Gastroesophageal sphincter (tissue), 4 donors: ENCODE measurements at regions not wholly inside any gene's neighbourhood (a gene's known extent, or its start where the extent isn't known, plus 50 kb on each side); places are given as distances from the start of the nearest gene placed in this dataset.

Experiments used
- ATAC-seq: fragments of 150-250 bp; one replicate; pipeline ENCODE4 v1.9.1; 2016; ENCODE audit warnings: mild to moderate bottlenecking, moderate library complexity
- H3K27ac ChIP-seq, 4 donors: fragments of 200-600 bp; sonication (generic) in 3 of 4; 1 replicate in 3 of 4; 2 replicates in 1 of 4; pipeline ENCODE4 v1.5.1; 2016 to 2019
- H3K27me3 ChIP-seq: fragments of 200-600 bp; sonication (generic); one replicate; pipeline ENCODE4 v1.5.1; 2019
- H3K36me3 ChIP-seq, 2 donors: fragments of 200-600 bp; sonication (generic); one replicate each; pipeline ENCODE4 v1.5.1; 2019; ENCODE audit warnings: control low read depth in 1 of 2
- H3K4me1 ChIP-seq, 3 donors: fragments of 200-600 bp; sonication (generic); 1 replicate in 2 of 3; 2 replicates in 1 of 3; pipeline ENCODE4 v1.5.1; 2016 to 2019; ENCODE audit warnings: control low read depth in 2 of 3
- H3K4me3 ChIP-seq, 2 donors: fragments of 200-600 bp; sonication (generic); one replicate each; pipeline ENCODE4 v1.5.1; 2019; ENCODE audit warnings: mild to moderate bottlenecking in 1 of 2, moderate library complexity in 1 of 2
- H3K9me3 ChIP-seq, 3 donors: fragments of 200-600 bp; sonication (generic); one replicate each; pipeline ENCODE4 v1.5.1; 2017 to 2019; ENCODE audit warnings: control low read depth in 2 of 3
- EP300 ChIP-seq: sonication (generic); formaldehyde crosslinking; IDR thresholded peaks from one replicate; pipeline ENCODE4 v1.6.1; 2017; ENCODE audit warnings: antibody characterized with exemption, mild to moderate bottlenecking
- POLR2A ChIP-seq, 2 donors: fragments of 450-650 bp; IDR thresholded peaks; one replicate each; pipeline ENCODE4 v1.6.1; 2017; ENCODE audit warnings: antibody characterized with exemption in 2 of 2, mild to moderate bottlenecking in 2 of 2, moderate library complexity in 1 of 2
- POLR2AphosphoS5 ChIP-seq: sonication (generic); formaldehyde crosslinking; IDR thresholded peaks from one replicate; pipeline ENCODE4 v1.6.1; 2017; ENCODE audit warnings: antibody characterized with exemption
- WGBS, 2 donors: methylation state at CpG; one replicate each; pipeline ENCODE4 v1.1.5; 2018; ENCODE audit warnings: low coverage in 1 of 2; 5-methylcytosine and 5-hydroxymethylcytosine counted together
- TF ChIP-seq, protein P1 (sequence below), 4 experiments: fragments of 200-600 bp in 2 of 4; fragments of 450-650 bp in 2 of 4; sonication (generic) in 1 of 4; IDR thresholded peaks; one replicate each; pipeline ENCODE4 v1.5.1; 2017 to 2019; ENCODE audit warnings: antibody characterized with exemption in 4 of 4, mild to moderate bottlenecking in 2 of 4, moderate library complexity in 2 of 4

DNA sequence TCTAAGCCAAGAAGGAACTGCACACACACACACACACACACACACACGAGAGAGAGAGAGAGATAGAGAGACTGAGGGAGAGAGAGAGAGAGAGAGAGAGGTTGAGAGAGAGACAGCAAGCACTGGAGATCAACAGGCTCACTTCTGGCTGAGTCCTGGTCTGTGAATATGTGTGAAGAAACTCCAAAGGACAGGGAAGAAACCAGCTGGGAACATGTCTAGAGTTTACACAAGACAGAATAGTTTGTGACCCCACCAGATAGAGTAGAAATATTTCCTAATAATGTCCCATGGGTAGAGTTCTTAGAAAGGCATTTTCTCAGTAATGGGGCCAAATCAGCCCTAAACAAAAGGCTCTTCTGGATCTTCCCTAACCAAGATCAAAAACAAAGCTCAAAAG is 155.5 kb upstream of the IGFBP3 start:
- no peak for TF ChIP-seq EP300
- TF ChIP-seq, protein P1, sequence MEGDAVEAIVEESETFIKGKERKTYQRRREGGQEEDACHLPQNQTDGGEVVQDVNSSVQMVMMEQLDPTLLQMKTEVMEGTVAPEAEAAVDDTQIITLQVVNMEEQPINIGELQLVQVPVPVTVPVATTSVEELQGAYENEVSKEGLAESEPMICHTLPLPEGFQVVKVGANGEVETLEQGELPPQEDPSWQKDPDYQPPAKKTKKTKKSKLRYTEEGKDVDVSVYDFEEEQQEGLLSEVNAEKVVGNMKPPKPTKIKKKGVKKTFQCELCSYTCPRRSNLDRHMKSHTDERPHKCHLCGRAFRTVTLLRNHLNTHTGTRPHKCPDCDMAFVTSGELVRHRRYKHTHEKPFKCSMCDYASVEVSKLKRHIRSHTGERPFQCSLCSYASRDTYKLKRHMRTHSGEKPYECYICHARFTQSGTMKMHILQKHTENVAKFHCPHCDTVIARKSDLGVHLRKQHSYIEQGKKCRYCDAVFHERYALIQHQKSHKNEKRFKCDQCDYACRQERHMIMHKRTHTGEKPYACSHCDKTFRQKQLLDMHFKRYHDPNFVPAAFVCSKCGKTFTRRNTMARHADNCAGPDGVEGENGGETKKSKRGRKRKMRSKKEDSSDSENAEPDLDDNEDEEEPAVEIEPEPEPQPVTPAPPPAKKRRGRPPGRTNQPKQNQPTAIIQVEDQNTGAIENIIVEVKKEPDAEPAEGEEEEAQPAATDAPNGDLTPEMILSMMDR (IDR thresholded peaks at IDR 0.05) = no peak
- no peak for TF ChIP-seq POLR2A (IDR thresholded peaks at IDR 0.05)
- no peak for TF ChIP-seq POLR2AphosphoS5
- no peaks in the 10 kb centered on the region for H3K4me1 ChIP-seq
- 30 to 64% methylated on average over 1 of the region's 1 CpG for WGBS, 2 donors
- no peak overlapping the region for H3K27ac ChIP-seq
- ATAC-seq = no peak
- no peaks in the 10 kb centered on the region for H3K27me3 ChIP-seq
- H3K9me3 ChIP-seq = no peaks in the 10 kb centered on the region
- H3K4me3 ChIP-seq = no peak overlapping the region
- no peaks in the 10 kb centered on the region for H3K36me3 ChIP-seq

DNA sequence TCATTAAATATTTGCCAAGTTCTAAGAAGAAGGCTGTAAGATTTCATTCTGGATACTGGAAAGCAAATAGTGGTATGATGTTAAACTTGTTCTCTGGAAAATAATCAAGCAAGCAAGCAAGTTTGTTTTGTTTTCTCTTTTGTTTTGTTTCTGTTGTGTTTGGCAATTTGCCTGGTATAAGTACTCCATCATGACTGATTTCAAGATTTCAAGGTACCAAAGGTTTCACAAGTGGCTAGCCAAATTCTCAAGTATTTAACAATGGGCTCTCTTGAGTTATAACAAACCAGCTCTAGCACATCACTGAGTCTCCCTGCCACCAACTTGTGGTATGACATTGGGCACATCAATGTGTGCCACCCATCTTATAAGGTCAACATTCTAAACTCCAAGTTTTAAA is 151.7 kb upstream of the IGFBP3 start:
- H3K27ac ChIP-seq = no peak overlapping the region
- ATAC-seq = no peak

DNA sequence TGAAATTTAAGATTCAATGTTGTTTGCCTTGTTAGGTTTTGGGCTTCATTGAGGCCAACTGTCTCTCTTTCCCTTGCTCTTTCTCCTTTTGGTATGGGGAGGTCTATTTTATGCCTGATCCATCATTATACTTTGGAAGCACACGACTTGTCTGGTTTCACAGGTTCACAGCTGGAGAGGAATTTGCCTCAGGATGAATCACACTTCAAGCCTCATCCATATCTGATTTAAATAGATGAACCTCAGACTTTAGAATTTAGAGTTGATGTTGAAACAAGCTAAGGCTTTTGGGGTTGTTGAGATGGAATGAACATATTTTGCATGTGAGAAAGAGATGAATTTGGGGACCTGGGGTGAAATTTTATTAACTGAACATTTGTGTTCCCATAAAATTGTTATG is 150.5 kb upstream of the IGFBP3 start:
- Histone ChIP-seq H3K36me3 (no peaks in the 10 kb centered on the region), H3K4me3 (no peak overlapping the region), H3K9me3 (no peaks in the 10 kb centered on the region), H3K27me3 (no peaks in the 10 kb centered on the region), H3K27ac (no peak overlapping the region), H3K4me1 (no peaks in the 10 kb centered on the region)
- TF ChIP-seq POLR2AphosphoS5 (no peak), POLR2A (IDR thresholded peaks at IDR 0.05) (no peak), EP300 (no peak)
- TF ChIP-seq, protein P1 (IDR thresholded peaks at IDR 0.05) = no peak
- 50 to 77% methylated on average over 1 of the region's 1 CpG for WGBS, 2 donors
- ATAC-seq = no peak

More for the DNA sequence above, 151.7 kb upstream of the IGFBP3 start:
- Histone ChIP-seq H3K4me1 (no peaks in the 10 kb centered on the region), H3K36me3 (no peaks in the 10 kb centered on the region), H3K9me3 (no peaks in the 10 kb centered on the region), H3K4me3 (no peak overlapping the region), H3K27me3 (no peaks in the 10 kb centered on the region)
- TF ChIP-seq, protein P1 (IDR thresholded peaks at IDR 0.05) = no peak
- no peak for TF ChIP-seq POLR2AphosphoS5
- no peak for TF ChIP-seq POLR2A (IDR thresholded peaks at IDR 0.05)
- TF ChIP-seq EP300 = no peak

DNA sequence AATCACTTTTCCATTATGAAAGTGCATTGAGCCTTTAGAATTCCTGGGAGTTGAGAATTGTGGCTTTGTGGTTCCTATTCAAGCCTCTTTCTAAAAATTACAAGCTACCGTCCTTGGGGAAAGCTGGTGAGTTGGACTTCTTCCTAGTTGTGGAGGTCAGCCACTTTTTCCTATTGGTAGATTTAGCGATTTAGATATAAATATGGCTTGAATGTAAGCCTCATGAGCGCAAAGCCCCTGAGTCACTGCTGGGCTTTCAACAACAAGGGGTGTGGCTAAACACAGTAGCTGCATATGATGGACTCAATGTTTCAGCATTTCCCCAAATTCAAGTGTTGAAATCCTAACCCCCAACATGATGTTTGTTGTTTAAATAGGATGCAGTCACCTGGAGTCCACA is 150.0 kb upstream of the IGFBP3 start:
- 70 to 71% methylated on average over 2 to 3 of the region's 3 CpGs for WGBS, 2 donors
- no peak for TF ChIP-seq POLR2A (IDR thresholded peaks at IDR 0.05)
- no peak for TF ChIP-seq EP300
- TF ChIP-seq, protein P1 (IDR thresholded peaks at IDR 0.05) = no peak
- TF ChIP-seq POLR2AphosphoS5 = no peak

DNA sequence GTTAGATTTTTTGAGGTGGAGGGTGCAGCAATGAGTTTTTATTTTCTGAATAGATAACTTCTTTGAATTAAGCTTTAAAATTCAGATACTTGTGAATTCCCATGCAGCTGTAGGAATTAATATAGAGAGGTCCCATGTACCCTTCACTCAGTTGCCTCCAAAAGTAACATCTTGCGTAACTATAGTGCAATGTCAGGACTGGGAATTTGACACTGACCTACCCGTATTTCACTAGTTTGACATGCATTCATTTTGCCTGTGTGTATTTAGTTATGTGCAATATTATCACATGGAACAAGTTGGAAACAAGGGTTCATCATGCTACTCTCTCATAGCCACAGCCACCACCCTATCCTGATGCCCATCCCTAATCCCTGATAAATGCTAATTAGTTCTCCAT is 147.1 kb upstream of the IGFBP3 start:
- Histone ChIP-seq H3K9me3 (no peaks in the 10 kb centered on the region), H3K4me1 (no peaks in the 10 kb centered on the region), H3K4me3 (no peak overlapping the region), H3K27ac (no peak overlapping the region), H3K36me3 (no peaks in the 10 kb centered on the region), H3K27me3 (no peaks in the 10 kb centered on the region)
- no peak for ATAC-seq
- TF ChIP-seq, protein P1 (IDR thresholded peaks at IDR 0.05) = no peak
- TF ChIP-seq EP300 (no peak), POLR2A (IDR thresholded peaks at IDR 0.05) (no peak), POLR2AphosphoS5 (no peak)
- WGBS, 2 donors = 86 to 94% methylated on average over 2 of the region's 2 CpGs

More for the DNA sequence above, 150.0 kb upstream of the IGFBP3 start:
- Histone ChIP-seq H3K36me3 (no peaks in the 10 kb centered on the region), H3K4me3 (no peak overlapping the region), H3K27ac (no peak overlapping the region), H3K9me3 (no peaks in the 10 kb centered on the region), H3K4me1 (no peaks in the 10 kb centered on the region), H3K27me3 (no peaks in the 10 kb centered on the region)
- no peak for ATAC-seq
